H9 (cell line): ENCODE measurements at regions not wholly inside any gene's neighbourhood (a gene's known extent, or its start where the extent isn't known, plus 50 kb on each side); places are given as distances from the start of the nearest gene placed in this dataset.

ENCODE experiments used
- DNase-seq: peaks from one replicate; pipeline ENCODE4 v3.0.0-alpha.2; 2017
- H2AFZ ChIP-seq: one replicate; pipeline ENCODE4 v1.6.1; 2013; ENCODE audit warnings: mild to moderate bottlenecking, low read length, control low read depth, moderate library complexity
- H2AK5ac ChIP-seq: 2 replicates; pipeline ENCODE4 v1.6.1; 2013; ENCODE audit warnings: low read length, control low read depth, mixed read lengths; ENCODE audit not compliant: insufficient read length
- H2BK120ac ChIP-seq: one replicate; pipeline ENCODE4 v1.6.1; 2013; ENCODE audit warnings: low read depth, mild to moderate bottlenecking, low read length, control low read depth, inconsistent platforms; ENCODE audit not compliant: poor library complexity, severe bottlenecking
- H2BK12ac ChIP-seq: 2 replicates; pipeline ENCODE4 v1.6.1; 2013; ENCODE audit warnings: low read length, control low read depth, mixed read lengths, low read depth; ENCODE audit not compliant: insufficient read length
- H2BK15ac ChIP-seq: 2 replicates; pipeline ENCODE4 v1.6.1; 2013; ENCODE audit warnings: low read depth, low read length, control low read depth
- H2BK20ac ChIP-seq: one replicate; pipeline ENCODE4 v1.6.1; 2013; ENCODE audit warnings: low read depth, mild to moderate bottlenecking, low read length, control low read depth, inconsistent platforms; ENCODE audit not compliant: poor library complexity, severe bottlenecking
- H2BK5ac ChIP-seq: 2 replicates; pipeline ENCODE4 v1.6.1; 2013; ENCODE audit warnings: low read length, control low read depth, mixed read lengths; ENCODE audit not compliant: insufficient read length
- H3K14ac ChIP-seq: 2 replicates; pipeline ENCODE4 v1.6.1; 2013; ENCODE audit warnings: low read length, control low read depth; ENCODE audit not compliant: insufficient read depth
- H3K18ac ChIP-seq: 2 replicates; pipeline ENCODE4 v1.6.1; 2013; ENCODE audit warnings: low read depth, mild to moderate bottlenecking, mixed read lengths, low read length, control low read depth; ENCODE audit not compliant: insufficient read length
- H3K23ac ChIP-seq: 2 replicates; pipeline ENCODE4 v1.6.1; 2013; ENCODE audit warnings: low read length, control low read depth, mixed read lengths, low read depth; ENCODE audit not compliant: insufficient read length
- H3K23me2 ChIP-seq: 2 replicates; pipeline ENCODE4 v1.6.1; 2013; ENCODE audit warnings: low read depth, mild to moderate bottlenecking, mixed read lengths, low read length, control low read depth; ENCODE audit not compliant: insufficient read length, poor library complexity, severe bottlenecking
- H3K27ac ChIP-seq: 2 replicates; pipeline ENCODE4 v1.5.1; 2013; ENCODE audit warnings: low read length, control low read depth, mixed read lengths, low read depth; ENCODE audit not compliant: insufficient read length
- H3K27me3 ChIP-seq: 2 replicates; pipeline ENCODE4 v1.6.1; 2013; ENCODE audit warnings: low read length, control low read depth, inconsistent platforms; ENCODE audit not compliant: insufficient read depth
- H3K4ac ChIP-seq: 2 replicates; pipeline ENCODE4 v1.6.1; 2013; ENCODE audit warnings: low read depth, mild to moderate bottlenecking, control low read depth, inconsistent platforms, low read length, moderate library complexity
- H3K4me1 ChIP-seq: 2 replicates; pipeline ENCODE4 v1.6.1; 2013; ENCODE audit warnings: low read length, control low read depth, inconsistent platforms; ENCODE audit not compliant: insufficient read depth
- H3K4me2 ChIP-seq: 2 replicates; pipeline ENCODE4 v1.6.1; 2013; ENCODE audit warnings: low read length, control low read depth, mixed read lengths; ENCODE audit not compliant: insufficient read length, insufficient read depth
- H3K56ac ChIP-seq: 2 replicates; pipeline ENCODE4 v1.6.1; 2013; ENCODE audit warnings: low read depth, mild to moderate bottlenecking, mixed read lengths, low read length, control low read depth; ENCODE audit not compliant: insufficient read length
- H3K79me1 ChIP-seq: 2 replicates; pipeline ENCODE4 v1.6.1; 2013; ENCODE audit warnings: low read depth, mild to moderate bottlenecking, moderate library complexity, low read length, control low read depth, inconsistent platforms; ENCODE audit not compliant: insufficient read depth, poor library complexity, severe bottlenecking
- H3K79me2 ChIP-seq: 2 replicates; pipeline ENCODE4 v1.6.1; 2013; ENCODE audit warnings: low read length, control low read depth, inconsistent platforms; ENCODE audit not compliant: insufficient read depth
- H3K9ac ChIP-seq: 2 replicates; pipeline ENCODE4 v1.6.1; 2013; ENCODE audit warnings: low read length, control low read depth, mixed read lengths; ENCODE audit not compliant: insufficient read length; ENCODE audit errors: extremely low read depth
- H3K9me3 ChIP-seq: one replicate; pipeline ENCODE4 v1.6.1; 2013; ENCODE audit warnings: low read depth, low read length, inconsistent platforms; ENCODE audit not compliant: control insufficient read depth
- H3T11ph ChIP-seq: one replicate; pipeline ENCODE4 v1.6.1; 2013; ENCODE audit warnings: mild to moderate bottlenecking, low read length, control low read depth, inconsistent platforms
- H4K20me1 ChIP-seq: one replicate; pipeline ENCODE4 v1.6.1; 2013; ENCODE audit not compliant: control insufficient read depth, insufficient read length, insufficient read depth
- H4K5ac ChIP-seq: 2 replicates; pipeline ENCODE4 v1.6.1; 2013; ENCODE audit warnings: low read depth, mild to moderate bottlenecking, mixed read lengths, low read length, control low read depth; ENCODE audit not compliant: insufficient read length
- H4K8ac ChIP-seq: replicated peaks from 2 replicates; pipeline ENCODE4 v1.6.1; 2013; ENCODE audit warnings: low read length, control low read depth, mixed read lengths, low read depth; ENCODE audit not compliant: insufficient read length
- H4K91ac ChIP-seq: 2 replicates; pipeline ENCODE4 v1.6.1; 2013; ENCODE audit warnings: low read depth, mild to moderate bottlenecking, moderate library complexity, mixed read lengths, low read length, control low read depth; ENCODE audit not compliant: insufficient read length
- H3K27ac Mint-ChIP-seq, 3 experiments: 2 replicates in 2 of 3; 3 replicates in 1 of 3; pipeline ENCODE4 v1.8.0; 2020 to 2021; ENCODE audit warnings: mixed read lengths in 3 of 3, mild to moderate bottlenecking in 1 of 3, moderate library complexity in 1 of 3
- H3K27me3 Mint-ChIP-seq: 2 replicates; pipeline ENCODE4 v1.8.0; 2021; ENCODE audit warnings: low read depth, mild to moderate bottlenecking, moderate library complexity, mixed read lengths
- H3K36me3 Mint-ChIP-seq, 3 experiments: 2 replicates in 2 of 3; 3 replicates in 1 of 3; pipeline ENCODE4 v1.8.0; 2020 to 2021; ENCODE audit warnings: low read depth in 3 of 3, mixed read lengths in 3 of 3; ENCODE audit not compliant: insufficient read depth in 1 of 3
- H3K4me1 Mint-ChIP-seq, 2 experiments: 2 replicates each; pipeline ENCODE4 v1.8.0; 2020; ENCODE audit warnings: mixed read lengths in 2 of 2
- H3K4me3 Mint-ChIP-seq, 2 experiments: 2 replicates in 1 of 2; 3 replicates in 1 of 2; pipeline ENCODE4 v1.8.0; 2020 to 2021; ENCODE audit warnings: mild to moderate bottlenecking in 2 of 2, mixed read lengths in 2 of 2, moderate library complexity in 1 of 2
- H3K9me3 Mint-ChIP-seq, 2 experiments: 2 replicates in 1 of 2; 3 replicates in 1 of 2; pipeline ENCODE4 v1.8.0; 2020; ENCODE audit warnings: mild to moderate bottlenecking in 2 of 2, mixed read lengths in 2 of 2, moderate library complexity in 1 of 2
- WGBS: extraction: QIAGEN DNeasy Blood & Tissue Kit; methylation state at CpG from one replicate; pipeline ENCODE4 v1.1.7; 2013; ENCODE audit warnings: missing lambda C conversion rate, low lambda C conversion rate, mixed read lengths; ENCODE audit not compliant: insufficient read length; ENCODE audit errors: extremely low coverage; 5-methylcytosine and 5-hydroxymethylcytosine counted together
- TF ChIP-seq, protein P1 (sequence below): fragments of 200-600 bp; sonication (generic); conservative IDR thresholded peaks from 3 replicates; pipeline ENCODE4 v1.8.0; 2021; ENCODE audit warnings: antibody characterized with exemption, mild to moderate bottlenecking

DNA sequence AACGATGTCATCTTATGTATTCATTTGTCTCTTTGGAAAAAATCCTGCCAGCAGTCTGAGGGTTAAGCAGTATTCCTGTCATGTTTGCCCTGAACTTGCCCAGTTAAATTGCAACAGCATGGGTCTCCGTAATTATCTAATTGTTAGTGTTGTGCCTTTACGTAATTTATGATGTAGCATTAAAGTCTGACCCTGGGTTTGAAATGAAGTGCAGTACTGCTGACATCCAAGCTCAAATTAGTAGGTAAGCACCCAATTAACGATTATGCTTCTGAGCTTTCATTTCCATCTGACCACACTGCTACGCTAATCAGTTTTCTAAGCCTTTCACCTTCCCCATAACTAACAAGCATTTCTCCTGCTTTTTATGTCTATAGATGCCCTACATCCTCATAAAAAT, 241.8 kb downstream of the ARRDC4 start:
- Histone ChIP-seq H3K79me2 (no peaks in the 10 kb centered on the region), H4K5ac (no peak overlapping the region), H3K14ac (no peak overlapping the region), H2BK5ac (no peak overlapping the region), H2AFZ (no peak overlapping the region), H3T11ph (no peak overlapping the region), H3K9ac (no peak overlapping the region), H4K8ac (no peak overlapping the region), H3K23me2 (no peaks in the 10 kb centered on the region), H3K27ac (no peak overlapping the region), H3K27me3 (no peaks in the 10 kb centered on the region), H3K4me1 (no peaks in the 10 kb centered on the region), H4K20me1 (no peaks in the 10 kb centered on the region), H3K79me1 (no peaks in the 10 kb centered on the region), H2BK12ac (no peak overlapping the region), H3K4me2 (no peak overlapping the region), H3K4ac (no peak overlapping the region), H2BK120ac (no peak overlapping the region), H2BK20ac (no peak overlapping the region), H2BK15ac (no peak overlapping the region), H4K91ac (no peak overlapping the region), H3K56ac (no peak overlapping the region), H3K9me3 (no peaks in the 10 kb centered on the region), H3K23ac (no peak overlapping the region), H3K18ac (no peak overlapping the region), H2AK5ac (no peak overlapping the region)
- H3K36me3 Mint-ChIP-seq: no peaks in the 10 kb centered on the region
- no peaks in the 10 kb centered on the region for H3K9me3 Mint-ChIP-seq
- H3K4me1 Mint-ChIP-seq: peaks cover 4 to 5% of the 10 kb centered on the region in 2 experiments
- WGBS: no CpG with 5 or more reads among the region's 5 CpGs
- H3K27me3 Mint-ChIP-seq: peaks cover 9% of the 10 kb centered on the region
- no peak overlapping the region for H3K4me3 Mint-ChIP-seq
- TF ChIP-seq, protein P1, sequence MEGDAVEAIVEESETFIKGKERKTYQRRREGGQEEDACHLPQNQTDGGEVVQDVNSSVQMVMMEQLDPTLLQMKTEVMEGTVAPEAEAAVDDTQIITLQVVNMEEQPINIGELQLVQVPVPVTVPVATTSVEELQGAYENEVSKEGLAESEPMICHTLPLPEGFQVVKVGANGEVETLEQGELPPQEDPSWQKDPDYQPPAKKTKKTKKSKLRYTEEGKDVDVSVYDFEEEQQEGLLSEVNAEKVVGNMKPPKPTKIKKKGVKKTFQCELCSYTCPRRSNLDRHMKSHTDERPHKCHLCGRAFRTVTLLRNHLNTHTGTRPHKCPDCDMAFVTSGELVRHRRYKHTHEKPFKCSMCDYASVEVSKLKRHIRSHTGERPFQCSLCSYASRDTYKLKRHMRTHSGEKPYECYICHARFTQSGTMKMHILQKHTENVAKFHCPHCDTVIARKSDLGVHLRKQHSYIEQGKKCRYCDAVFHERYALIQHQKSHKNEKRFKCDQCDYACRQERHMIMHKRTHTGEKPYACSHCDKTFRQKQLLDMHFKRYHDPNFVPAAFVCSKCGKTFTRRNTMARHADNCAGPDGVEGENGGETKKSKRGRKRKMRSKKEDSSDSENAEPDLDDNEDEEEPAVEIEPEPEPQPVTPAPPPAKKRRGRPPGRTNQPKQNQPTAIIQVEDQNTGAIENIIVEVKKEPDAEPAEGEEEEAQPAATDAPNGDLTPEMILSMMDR: no peak
- no peak overlapping the region for H3K27ac Mint-ChIP-seq
- DNase-seq: no peak
